Transverse colon (tissue), 4 donors: ENCODE measurements at regions not wholly inside any gene's neighbourhood (a gene's known extent, or its start where the extent isn't known, plus 50 kb on each side); places are given as distances from the start of the nearest gene placed in this dataset.

Source experiments
- CTCF ChIP-seq, 5 experiments: fragments of 200-600 bp in 3 of 5; fragments of 450-650 bp in 2 of 5; sonication (generic) in 3 of 5; IDR thresholded peaks; 1 replicate in 2 of 5; 2 replicates in 3 of 5; pipeline ENCODE4 v1.5.1; 2016 to 2017; ENCODE audit warnings: antibody characterized with exemption in 5 of 5, inconsistent platforms in 3 of 5, mild to moderate bottlenecking in 2 of 5, moderate library complexity in 1 of 5
- EP300 ChIP-seq: sonication (generic); formaldehyde crosslinking; IDR thresholded peaks from one replicate; pipeline ENCODE4 v1.6.1; 2017; ENCODE audit warnings: antibody characterized with exemption, low read depth
- POLR2A ChIP-seq: fragments of 450-650 bp; IDR thresholded peaks from one replicate; pipeline ENCODE4 v1.6.1; 2016; ENCODE audit warnings: antibody characterized with exemption, mild to moderate bottlenecking, moderate library complexity
- POLR2AphosphoS5 ChIP-seq, 3 donors: sonication (generic); formaldehyde crosslinking; IDR thresholded peaks; one replicate each; pipeline ENCODE4 v1.6.1; 2016; ENCODE audit warnings: antibody characterized with exemption in 3 of 3

DNA sequence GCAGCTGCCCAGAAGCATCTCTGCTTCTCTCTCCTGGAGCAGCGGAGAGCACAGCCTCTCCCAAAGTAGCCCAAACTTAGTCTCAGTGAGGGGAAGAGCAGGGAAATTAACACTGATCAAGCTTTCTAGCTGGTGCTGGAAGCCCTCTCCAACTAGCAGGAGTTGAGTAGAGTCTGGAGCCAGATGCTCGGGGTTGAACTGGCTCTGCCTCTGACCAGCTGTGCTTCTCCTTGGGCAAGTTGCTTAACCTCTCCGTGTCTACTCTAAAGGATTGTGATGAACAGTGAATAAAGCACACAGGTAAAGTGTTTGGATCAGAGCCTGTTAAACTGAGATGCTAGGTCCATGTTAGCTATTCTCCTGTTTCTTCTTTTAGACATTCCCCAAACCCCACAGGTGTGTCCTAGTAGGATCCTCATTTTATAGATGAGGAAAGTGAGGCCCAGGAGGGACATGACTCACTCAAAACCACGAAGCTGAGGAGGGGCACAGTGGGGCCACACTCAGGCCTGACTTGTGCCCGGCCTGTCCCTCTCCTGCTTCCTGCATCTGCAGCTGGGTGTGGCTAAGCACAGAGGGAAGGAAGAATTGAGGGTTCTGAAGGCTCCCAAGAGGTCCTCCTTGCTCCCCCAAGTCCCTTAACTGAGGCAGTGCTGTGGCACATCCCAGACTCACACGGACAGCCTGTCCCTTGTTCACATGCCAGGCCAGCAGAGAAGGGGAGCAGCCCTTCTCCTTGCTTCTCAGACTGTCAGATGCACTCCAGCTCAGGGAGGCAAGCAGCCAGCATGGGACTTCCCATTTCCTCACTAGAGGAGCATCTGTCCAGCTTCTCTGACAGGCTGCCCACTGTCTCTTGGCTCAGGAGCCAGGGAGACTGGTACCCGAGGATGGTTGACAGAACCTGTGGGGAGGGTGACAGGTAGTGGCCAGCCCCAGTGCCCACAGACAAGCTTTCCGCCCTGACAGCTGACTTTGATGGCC, 152.0 kb upstream of the IGSF21 start:
- TF ChIP-seq CTCF (IDR thresholded peaks at IDR 0.05) (no peak), POLR2AphosphoS5 (IDR thresholded peaks at IDR 0.05) (no peak), POLR2A (no peak), EP300 (no peak)
